GM18909 (cell line): ENCODE measurements at regions not wholly inside any gene's neighbourhood (a gene's known extent, or its start where the extent isn't known, plus 50 kb on each side); places are given as distances from the start of the nearest gene placed in this dataset.
"Not testable (repeated sequence)": the region's sequence is repeated elsewhere in the genome, so short reads cannot be mapped to it uniquely, and the experiment has no call there.

Experiments
- ATAC-seq: cut with Tn5 transposase; IDR thresholded peaks from one replicate; pipeline ENCODE4 v1.9.1; 2021; ENCODE audit warnings: mild to moderate bottlenecking; ENCODE audit not compliant: unreplicated experiment, poor library complexity

DNA sequence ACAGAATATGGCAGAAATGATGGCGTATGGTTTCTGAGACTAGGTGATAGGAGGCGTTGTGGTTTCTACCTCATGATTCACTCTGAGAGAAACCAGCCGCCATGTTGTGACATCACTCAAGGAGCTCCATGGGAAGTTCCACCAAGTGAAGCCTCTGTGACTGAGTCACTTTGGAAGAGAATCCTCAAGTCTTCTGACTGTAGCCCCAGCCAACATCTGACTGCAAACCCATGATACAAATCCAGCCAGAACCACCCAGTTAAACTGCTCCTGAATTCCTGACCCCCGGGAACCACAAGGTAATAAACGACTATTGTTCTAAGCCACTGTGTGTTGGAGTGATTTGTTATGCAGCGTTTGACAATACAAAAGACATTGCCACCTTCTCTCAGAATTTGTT lies 91.1 kb upstream of the CARD11 start:
- ATAC-seq = no peak

DNA sequence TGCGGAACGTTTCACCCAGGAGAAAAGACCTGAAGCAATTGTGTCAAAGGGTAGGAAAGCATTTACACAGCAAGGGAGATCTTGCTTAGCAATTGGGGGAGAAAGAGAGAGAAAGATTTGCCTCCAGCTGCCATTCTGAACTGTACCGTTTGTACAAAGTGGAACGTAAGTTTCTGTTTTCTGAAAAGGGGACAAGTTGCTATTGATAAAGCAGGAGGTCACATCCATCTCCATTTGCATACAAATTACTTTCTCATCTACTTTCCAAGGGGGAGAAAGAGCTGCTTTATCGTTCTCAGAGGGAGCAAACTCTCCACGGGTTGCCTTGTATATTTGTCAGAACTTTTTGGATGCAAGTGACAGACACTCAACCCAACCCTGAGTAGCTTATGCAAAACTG lies 92.0 kb upstream of the CARD11 start:
- no peak for ATAC-seq

- no peak for ATAC-seq
Observed at GRCh38 chr7:3138206-3138605, 94.5 kb upstream of the CARD11 start.

- ATAC-seq = no peak
Observed at GRCh38 chr7:3138997-3139396, 95.3 kb upstream of the CARD11 start.

- no peak for ATAC-seq
Observed at GRCh38 chr7:3140834-3141233, 97.2 kb upstream of the CARD11 start.

- no peak for ATAC-seq
Observed at GRCh38 chr7:3141326-3141725, 97.7 kb upstream of the CARD11 start.

GRCh38 chr7:3143869-3144775 lies 100.5 kb upstream of the CARD11 start:
- ATAC-seq = no peak

GRCh38 chr7:3144776-3145125 lies 101.1 kb upstream of the CARD11 start:
- ATAC-seq = not testable (repeated sequence)

DNA sequence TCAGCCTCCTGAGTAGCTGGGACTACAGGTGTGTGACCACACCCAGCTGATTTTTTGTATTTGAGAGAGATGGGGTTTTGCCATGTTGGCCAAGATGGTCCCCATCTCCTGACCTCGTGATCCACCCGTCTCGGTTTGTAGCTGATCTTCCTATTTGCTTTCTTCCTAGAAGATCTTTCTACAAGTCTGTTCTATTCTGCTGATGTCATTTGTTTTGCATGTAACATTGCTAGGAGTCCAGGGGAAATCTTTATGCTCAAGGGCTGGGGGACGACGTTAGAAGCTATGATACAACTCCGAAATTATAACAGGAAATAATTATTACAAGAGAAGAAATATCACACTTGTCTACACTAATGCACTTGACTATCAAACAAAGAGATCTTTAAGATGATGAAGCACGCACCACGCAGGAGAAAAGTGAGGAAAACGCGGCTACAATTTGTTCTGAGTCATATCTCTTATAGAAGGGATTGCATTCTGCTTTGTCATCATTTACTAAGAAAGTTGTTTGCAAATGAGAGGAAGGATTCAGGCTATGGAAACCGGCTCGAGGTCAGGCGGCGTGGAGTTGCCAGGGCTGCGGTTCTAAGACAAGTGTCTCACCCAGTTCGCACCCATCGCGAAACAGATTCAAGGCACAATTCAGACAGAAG lies 103.0 kb upstream of the CARD11 start:
- ATAC-seq = no peak

GRCh38 chr7:3148471-3148870 lies 104.8 kb upstream of the CARD11 start:
- not testable (repeated sequence) for ATAC-seq

DNA sequence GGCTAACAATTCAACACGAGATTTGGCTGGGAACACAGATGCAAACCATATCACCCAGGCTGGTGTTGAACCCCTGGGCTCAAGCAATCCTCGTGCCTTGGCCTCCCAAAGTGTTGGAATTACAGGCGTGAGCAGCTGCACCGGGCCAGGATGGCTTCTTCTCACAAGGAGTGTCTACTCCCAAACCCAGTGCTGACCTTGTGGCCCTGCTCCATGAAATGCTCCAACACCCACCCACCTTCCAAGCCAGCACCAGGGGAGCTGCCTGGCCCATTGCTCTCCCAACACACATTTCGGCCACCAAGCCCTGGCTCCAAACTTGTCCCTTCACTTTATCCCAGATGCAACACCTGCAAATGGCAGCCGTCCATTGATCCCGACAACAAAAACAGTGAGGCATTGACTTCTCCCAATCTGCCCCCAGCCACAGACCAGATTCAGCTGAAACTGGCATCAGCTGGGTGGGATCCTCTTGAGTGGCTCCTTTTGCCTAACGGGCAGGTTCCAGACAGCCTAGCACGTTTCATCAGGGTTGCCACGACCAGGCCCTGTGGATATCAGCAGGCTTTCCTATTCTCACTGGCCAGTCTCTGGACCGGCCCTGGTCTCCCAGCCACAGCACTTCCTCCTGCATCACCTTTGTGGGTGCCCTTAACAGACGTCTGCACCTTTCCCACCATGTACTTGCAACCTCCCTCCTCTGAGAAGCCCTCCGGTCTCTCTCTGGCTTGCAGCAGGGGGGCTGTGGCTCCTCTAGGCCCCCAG lies 105.7 kb upstream of the CARD11 start:
- ATAC-seq = no peak

DNA sequence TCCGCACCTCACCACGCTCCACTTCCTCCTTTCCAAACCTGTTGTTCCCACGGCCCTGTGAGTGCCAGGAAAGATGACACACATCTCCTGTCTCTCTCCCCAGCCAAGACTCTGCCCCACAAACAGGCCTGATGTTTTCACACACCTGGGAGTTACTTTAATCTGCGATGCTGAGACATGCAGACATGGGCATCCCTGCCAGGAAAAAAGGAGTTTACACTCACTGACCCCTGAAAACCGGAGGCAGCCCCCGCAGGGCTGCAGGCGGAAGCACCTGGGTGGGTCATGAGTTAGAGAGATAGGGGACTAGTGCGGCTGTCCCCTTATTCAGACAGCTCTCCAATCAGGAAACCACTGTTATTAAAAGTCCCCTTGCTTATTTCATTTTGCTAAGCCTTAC lies 106.4 kb upstream of the CARD11 start:
- ATAC-seq = no peak

DNA sequence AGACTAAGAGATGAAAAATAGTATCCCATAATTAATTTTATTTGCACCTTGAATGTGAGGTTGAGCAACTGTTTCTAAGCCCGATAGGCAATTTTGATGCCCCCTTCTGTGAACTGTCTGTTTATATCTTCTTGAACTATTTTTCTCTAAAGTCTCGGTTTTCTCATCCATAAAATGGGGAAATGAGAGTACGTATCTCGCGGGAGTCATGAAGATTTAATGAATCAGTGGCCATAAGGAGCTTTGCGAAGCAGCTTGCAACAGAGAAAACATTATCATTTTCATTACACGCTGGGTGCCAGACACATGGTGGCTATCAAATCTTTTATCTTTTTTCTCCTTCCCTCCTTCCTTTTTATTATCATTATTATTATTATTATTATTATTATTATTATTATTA lies 108.1 kb upstream of the CARD11 start:
- ATAC-seq = no peak

GRCh38 chr7:3152714-3153113 lies 109.0 kb upstream of the CARD11 start:
- no peak for ATAC-seq

- no peak for ATAC-seq
Observed at GRCh38 chr7:3153118-3153517, 109.5 kb upstream of the CARD11 start.

DNA sequence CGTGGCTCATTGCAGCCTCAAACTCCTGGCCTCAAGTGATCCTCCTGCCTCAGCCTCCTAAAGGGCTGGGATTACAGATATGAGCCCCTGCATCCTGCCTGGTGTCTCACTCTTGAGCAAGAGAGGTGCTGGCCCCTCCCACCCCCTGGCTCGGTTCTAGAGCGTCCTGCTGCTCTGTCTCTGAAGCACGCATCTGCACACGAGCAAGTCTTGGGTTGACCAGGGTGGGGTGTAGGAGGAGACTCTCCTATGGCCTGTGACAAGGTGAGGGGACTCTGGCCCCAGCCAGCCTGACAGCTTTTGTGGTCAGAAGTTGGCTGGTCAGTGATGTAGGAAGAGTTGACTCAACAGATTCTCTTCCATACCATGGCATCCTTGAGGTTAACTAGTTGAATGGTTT lies 110.7 kb upstream of the CARD11 start:
- ATAC-seq = no peak

DNA sequence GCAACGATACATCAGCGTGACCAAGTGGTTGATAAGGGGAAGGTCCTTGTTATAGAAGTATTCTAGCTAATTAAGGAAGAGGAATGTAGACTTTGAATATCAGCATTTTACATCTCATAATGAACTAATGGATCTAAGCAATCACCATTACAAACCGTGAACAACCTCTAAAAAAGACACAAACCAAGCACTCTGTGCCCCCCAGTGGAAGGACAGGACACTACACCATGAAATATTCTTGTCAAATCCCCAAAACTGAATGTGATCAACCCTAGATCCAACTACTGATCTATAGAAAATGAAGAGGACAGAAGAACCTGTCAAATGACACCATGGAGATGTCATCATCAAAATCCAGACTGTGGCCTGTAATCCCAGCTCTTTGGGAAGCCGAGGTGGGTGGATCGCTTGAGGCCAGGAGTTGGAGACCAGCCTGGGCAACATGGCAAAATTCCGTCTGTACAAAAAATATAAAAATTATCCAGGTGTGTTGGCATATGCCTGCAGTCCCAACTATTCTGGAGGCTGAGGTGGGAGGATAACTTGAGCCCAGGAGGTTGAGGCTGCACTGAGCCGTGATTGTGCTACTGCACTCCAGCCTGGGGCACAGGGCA lies 111.3 kb upstream of the CARD11 start:
- peak; percentile 61 for ATAC-seq

DNA sequence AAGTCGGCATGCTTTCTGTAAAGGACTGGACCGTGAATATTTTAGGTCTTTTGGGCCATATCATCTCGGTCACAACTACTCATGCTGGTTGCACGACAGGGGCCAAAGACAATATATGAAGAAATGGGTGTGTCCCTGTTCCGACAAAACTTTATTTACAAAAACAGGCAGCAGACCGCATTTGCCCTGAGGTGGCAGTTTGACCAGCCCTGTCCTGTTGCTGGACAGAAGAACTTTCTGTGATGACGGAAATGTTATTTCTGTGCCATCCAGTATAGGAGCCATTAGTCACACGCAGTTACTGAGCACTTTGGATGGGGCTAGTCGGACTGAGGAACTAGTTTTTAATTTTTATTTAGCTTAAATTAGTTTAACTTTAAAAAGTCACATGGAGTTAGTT lies 112.8 kb upstream of the CARD11 start:
- no peak for ATAC-seq

DNA sequence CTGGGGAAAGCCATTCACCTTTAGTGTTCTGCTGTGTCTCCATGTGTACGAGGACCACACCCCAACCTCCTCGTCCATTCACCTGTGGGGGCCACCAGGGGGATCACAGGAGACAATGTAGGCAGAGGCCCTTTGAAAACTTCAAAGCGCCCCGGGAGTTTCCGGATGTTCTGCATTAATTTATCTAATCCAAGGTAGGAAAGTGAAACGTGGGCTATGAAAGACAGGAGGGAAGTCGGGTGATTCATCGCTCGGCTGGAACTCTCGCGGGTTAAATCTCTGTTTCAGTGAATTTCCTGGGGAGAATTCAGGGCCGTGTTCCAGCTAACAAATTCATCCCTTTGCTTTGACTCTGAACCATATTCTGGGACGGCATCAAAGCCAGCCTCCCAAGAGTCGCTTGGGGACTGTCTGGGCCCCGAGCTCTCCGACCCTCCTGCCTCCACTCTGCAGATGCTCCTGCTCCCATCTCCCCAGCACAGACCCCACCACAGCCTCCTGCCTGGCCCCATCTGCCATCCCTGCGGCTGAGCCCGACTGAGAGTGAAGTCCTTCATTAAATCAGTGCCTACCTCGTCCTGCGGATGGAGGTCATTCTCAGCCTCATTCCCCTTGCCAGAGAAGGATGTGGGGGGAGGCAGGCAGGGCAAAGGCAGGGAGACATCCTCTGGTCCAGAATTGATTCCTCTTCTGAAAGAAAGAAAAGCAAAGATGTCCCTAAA lies 114.1 kb upstream of the CARD11 start:
- ATAC-seq = no peak

DNA sequence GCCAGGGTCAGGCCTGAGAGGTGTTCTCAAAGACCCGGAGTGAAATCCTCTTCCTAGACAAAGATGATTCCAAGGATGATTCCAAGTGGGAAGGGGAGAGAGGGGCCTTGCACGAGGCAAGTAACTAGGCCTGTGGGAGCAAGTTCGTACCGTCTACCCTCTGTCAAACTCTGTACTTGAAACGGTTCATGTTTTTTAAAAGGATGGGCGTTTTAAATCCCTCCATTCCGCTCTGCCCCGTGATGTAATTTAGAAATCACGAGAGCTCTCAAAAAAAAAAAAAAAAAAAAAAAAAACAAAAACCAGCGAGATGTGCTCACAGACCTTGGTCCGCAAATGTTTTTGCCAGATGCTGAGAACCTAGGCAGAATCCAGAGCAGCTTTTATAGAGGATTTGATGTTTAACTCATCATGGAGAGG lies 114.7 kb upstream of the CARD11 start:
- no peak for ATAC-seq
